Upper lobe of left lung (tissue), 6 donors: ENCODE measurements at regions not wholly inside any gene's neighbourhood (a gene's known extent, or its start where the extent isn't known, plus 50 kb on each side); places are given as distances from the start of the nearest gene placed in this dataset.

ENCODE experiments used
- ATAC-seq, 2 donors: fragments of 200-7000 bp; cut with Tn5 transposase; one replicate each; pipeline ENCODE4 v1.9.1; 2022; ENCODE audit warnings: mild to moderate bottlenecking in 2 of 2, moderate library complexity in 2 of 2; ENCODE audit not compliant: low FRiP score in 2 of 2
- DNase-seq, 2 donors: peaks; one replicate each; pipeline ENCODE4 v3.0.0-alpha.2; 2019 to 2020
- H3K27ac ChIP-seq, 4 donors: fragments of 200-600 bp; sonication (generic); one replicate each; pipeline ENCODE4 v1.5.1; 2016 to 2019
- H3K27me3 ChIP-seq, 4 donors: fragments of 200-600 bp; sonication (generic); one replicate each; pipeline ENCODE4 v1.5.1; 2017 to 2019
- H3K36me3 ChIP-seq, 4 donors: fragments of 200-600 bp; sonication (generic); one replicate each; pipeline ENCODE4 v1.5.1; 2016 to 2019
- H3K4me1 ChIP-seq, 4 donors: fragments of 200-600 bp; sonication (generic); one replicate each; pipeline ENCODE4 v1.5.1; 2018 to 2019
- H3K4me3 ChIP-seq, 4 donors: fragments of 200-600 bp; sonication (generic); one replicate each; pipeline ENCODE4 v1.5.1; 2017 to 2019; ENCODE audit warnings: mild to moderate bottlenecking in 2 of 4, moderate library complexity in 1 of 4
- H3K9me3 ChIP-seq, 4 donors: fragments of 200-600 bp; sonication (generic); one replicate each; pipeline ENCODE4 v1.5.1; 2018 to 2019
- EP300 ChIP-seq, 4 donors: sonication (generic); formaldehyde crosslinking; IDR thresholded peaks; one replicate each; pipeline ENCODE4 v1.5.1; 2017; ENCODE audit warnings: antibody characterized with exemption in 4 of 4, control low read depth in 2 of 4
- POLR2A ChIP-seq, 4 donors: fragments of 450-650 bp; IDR thresholded peaks; one replicate each; pipeline ENCODE4 v1.5.1; 2016 to 2017; ENCODE audit warnings: antibody characterized with exemption in 4 of 4, mild to moderate bottlenecking in 2 of 4
- POLR2AphosphoS5 ChIP-seq, 2 donors: sonication (generic); formaldehyde crosslinking; IDR thresholded peaks; one replicate each; pipeline ENCODE4 v1.5.1; 2017; ENCODE audit warnings: antibody characterized with exemption in 2 of 2
- WGBS, 2 donors: methylation state at CpG; one replicate each; pipeline ENCODE4 v1.1.5; 2017 to 2018; 5-methylcytosine and 5-hydroxymethylcytosine counted together
- TF ChIP-seq, protein P1 (sequence below), 6 experiments: fragments of 450-650 bp in 4 of 6; fragments of 200-600 bp in 2 of 6; sonication (generic) in 2 of 6; IDR thresholded peaks; one replicate each; pipeline ENCODE4 v1.5.1; 2016 to 2019; ENCODE audit warnings: antibody characterized with exemption in 6 of 6
- donor health status: DM: no; HTN: no; CAD: no; lungs with moderate emphysema.
- donor health status: DM: no; HTN: yes; CAD: no; lungs with severe emphysema.

DNA sequence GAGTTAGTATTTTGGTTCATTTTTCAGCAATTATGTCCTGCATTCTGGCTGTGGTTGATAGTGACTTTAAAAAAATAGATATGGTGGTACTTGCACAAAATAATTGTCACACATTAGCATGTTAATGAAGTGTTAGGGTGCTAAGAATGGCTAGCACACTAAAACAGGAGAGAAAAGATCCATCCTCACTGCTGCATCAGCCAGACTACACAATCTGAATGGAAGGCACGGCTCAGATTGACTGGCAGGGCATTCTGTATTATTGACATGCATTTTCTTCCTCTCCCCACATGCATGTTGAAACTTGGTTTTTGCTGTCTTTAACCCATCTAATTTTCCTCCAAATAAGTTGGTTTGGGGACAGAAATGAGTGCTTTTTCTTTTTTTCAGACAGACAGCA, 306.3 kb downstream of the PRL start:
- Histone ChIP-seq H3K27me3 (no peaks in the 10 kb centered on the region), H3K36me3 (no peaks in the 10 kb centered on the region), H3K27ac (no peak overlapping the region), H3K4me1 (peaks cover 6 to 24% (median 16%) of the 10 kb centered on the region in 4 donors), H3K4me3 (no peak overlapping the region), H3K9me3 (no peaks in the 10 kb centered on the region)
- WGBS, 2 donors, result 68 to 89% methylated on average over 1 of the region's 1 CpG
- no peak for DNase-seq
- ATAC-seq, result no peak
- TF ChIP-seq, protein P1, sequence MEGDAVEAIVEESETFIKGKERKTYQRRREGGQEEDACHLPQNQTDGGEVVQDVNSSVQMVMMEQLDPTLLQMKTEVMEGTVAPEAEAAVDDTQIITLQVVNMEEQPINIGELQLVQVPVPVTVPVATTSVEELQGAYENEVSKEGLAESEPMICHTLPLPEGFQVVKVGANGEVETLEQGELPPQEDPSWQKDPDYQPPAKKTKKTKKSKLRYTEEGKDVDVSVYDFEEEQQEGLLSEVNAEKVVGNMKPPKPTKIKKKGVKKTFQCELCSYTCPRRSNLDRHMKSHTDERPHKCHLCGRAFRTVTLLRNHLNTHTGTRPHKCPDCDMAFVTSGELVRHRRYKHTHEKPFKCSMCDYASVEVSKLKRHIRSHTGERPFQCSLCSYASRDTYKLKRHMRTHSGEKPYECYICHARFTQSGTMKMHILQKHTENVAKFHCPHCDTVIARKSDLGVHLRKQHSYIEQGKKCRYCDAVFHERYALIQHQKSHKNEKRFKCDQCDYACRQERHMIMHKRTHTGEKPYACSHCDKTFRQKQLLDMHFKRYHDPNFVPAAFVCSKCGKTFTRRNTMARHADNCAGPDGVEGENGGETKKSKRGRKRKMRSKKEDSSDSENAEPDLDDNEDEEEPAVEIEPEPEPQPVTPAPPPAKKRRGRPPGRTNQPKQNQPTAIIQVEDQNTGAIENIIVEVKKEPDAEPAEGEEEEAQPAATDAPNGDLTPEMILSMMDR (IDR thresholded peaks at IDR 0.05), result no peak
- no peak for TF ChIP-seq POLR2AphosphoS5 (IDR thresholded peaks at IDR 0.05)
- TF ChIP-seq EP300 (IDR thresholded peaks at IDR 0.05), result no peak
- no peak for TF ChIP-seq POLR2A (IDR thresholded peaks at IDR 0.05)

DNA sequence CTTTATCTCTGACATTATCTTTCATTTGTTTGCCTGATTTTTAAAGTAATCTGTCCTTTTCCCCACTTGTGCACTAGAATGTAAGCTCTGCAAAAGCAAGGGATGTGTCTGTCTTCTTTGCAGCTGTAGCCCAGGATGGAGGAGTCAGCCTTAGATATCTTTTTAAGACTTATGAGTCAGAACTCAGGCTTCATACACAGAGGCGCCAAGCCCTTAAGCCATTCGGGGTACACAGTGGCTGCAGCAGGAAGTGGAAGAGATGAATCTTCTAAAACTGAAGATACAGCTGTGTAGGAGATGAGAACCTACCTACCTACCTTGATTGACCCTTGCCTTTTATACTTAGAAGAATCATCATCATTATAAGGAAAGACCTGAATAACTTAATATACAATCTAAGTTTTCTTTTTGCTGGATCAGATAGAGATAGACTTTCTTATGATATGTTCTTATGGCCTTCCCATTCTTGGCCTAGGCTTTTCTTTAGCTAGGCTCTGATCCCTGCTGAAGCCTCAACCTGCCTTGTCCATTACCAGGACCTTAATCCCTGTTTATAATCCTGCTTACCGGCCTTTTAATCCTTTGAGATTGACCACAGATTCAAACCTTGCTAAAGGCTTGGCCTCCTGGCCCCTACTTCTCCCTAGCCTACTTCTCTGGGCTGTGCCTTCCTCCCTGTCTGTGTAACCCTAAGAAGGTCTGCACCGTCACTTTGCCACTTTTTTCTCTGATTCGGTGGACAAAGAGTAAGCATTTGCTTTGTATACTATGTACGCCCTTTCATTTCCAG, 304.5 kb downstream of the PRL start:
- no peak for DNase-seq
- Histone ChIP-seq H3K4me3 (no peak overlapping the region), H3K4me1 (peaks cover 0 to 18% (median 4%) of the 10 kb centered on the region in 4 donors), H3K27ac (no peak overlapping the region), H3K36me3 (no peaks in the 10 kb centered on the region), H3K27me3 (no peaks in the 10 kb centered on the region), H3K9me3 (no peaks in the 10 kb centered on the region)
- TF ChIP-seq POLR2AphosphoS5 (IDR thresholded peaks at IDR 0.05) (no peak), EP300 (IDR thresholded peaks at IDR 0.05) (no peak), POLR2A (IDR thresholded peaks at IDR 0.05) (no peak)
- TF ChIP-seq, protein P1 (IDR thresholded peaks at IDR 0.05), result no peak
- ATAC-seq, result peak in 1 of 2 donors; percentile 42
- WGBS, 2 donors, result 77 to 83% methylated on average over 6 of the region's 6 CpGs

DNA sequence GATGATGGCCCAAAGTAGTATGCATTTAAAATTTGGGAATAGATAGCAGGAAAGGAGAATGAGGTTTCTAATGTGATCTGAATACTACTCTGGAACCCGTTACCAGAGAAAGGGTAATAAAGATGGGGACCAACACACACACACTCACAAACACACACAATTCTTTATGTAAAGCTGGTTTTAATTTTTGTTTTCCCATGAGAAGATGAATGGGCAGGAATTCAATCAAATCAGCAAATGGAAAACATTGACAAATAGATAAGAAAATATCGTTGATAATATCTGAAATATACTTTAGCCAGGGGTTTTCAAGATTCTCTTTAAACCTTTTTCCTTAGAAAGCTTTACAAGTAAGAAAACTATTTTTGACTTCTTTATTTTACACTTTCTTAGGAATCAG, 303.0 kb downstream of the PRL start:
- H3K27me3 ChIP-seq, result no peaks in the 10 kb centered on the region
- no peak overlapping the region for H3K27ac ChIP-seq
- H3K9me3 ChIP-seq, result no peaks in the 10 kb centered on the region
- WGBS, 2 donors, result 80 to 86% methylated on average over 2 of the region's 2 CpGs
- no peak for ATAC-seq
- no peak for DNase-seq
- H3K4me3 ChIP-seq, result no peak overlapping the region
- TF ChIP-seq POLR2AphosphoS5 (IDR thresholded peaks at IDR 0.05) (no peak), POLR2A (IDR thresholded peaks at IDR 0.05) (no peak), EP300 (IDR thresholded peaks at IDR 0.05) (no peak)
- TF ChIP-seq, protein P1 (IDR thresholded peaks at IDR 0.05), result no peak
- peaks cover 0 to 14% (median 4%) of the 10 kb centered on the region in 4 donors for H3K4me1 ChIP-seq
- H3K36me3 ChIP-seq, result no peaks in the 10 kb centered on the region

DNA sequence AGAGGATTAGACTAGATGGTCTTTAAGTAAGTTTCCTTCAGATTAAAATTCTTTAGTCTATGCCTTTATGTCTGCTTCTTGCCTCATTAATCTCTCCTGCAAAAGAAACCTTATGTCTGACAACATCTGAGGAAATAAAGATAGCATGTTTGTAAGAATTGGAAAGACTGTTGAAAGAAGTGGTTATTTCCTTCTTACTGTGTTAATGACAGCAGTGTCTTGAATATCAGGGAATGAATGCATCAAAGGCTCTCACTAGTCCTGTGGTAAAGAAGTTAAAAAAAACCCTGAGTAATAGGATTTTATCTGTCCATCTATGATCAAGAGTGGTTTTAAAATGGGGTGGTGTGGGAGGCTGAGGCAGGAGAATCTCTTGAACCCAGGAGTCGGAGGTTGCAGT, 302.0 kb downstream of the PRL start:
- H3K27me3 ChIP-seq, result no peaks in the 10 kb centered on the region
- H3K4me3 ChIP-seq, result no peak overlapping the region
- ATAC-seq (no peak), DNase-seq (no peak)
- H3K36me3 ChIP-seq, result no peaks in the 10 kb centered on the region
- no peak for TF ChIP-seq EP300 (IDR thresholded peaks at IDR 0.05)
- no peaks in the 10 kb centered on the region for H3K9me3 ChIP-seq
- WGBS, 2 donors, result 96 to 100% methylated on average over 1 of the region's 1 CpG
- peaks cover 0 to 17% (median 8%) of the 10 kb centered on the region in 4 donors for H3K4me1 ChIP-seq
- H3K27ac ChIP-seq, result no peak overlapping the region

DNA sequence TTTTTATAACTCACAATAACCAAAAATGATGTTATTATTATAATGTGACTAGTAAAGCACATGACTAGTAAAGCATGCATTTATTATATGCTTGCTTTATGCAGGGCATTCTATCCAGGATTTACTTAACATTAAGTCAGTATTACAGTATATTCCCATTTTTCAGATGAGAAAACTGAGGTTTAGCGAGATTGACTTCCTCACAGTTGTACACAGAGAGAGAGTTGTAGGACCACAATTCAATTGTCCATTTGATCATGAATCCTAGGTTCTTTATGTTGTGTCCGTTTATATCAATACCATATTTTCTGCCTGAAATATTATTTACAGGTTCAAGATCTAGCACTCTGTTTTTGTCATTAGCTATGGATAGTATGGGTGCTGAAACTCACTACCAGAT, 301.5 kb downstream of the PRL start:
- Histone ChIP-seq H3K27me3 (no peaks in the 10 kb centered on the region), H3K4me1 (peaks cover 0 to 17% (median 8%) of the 10 kb centered on the region in 4 donors), H3K9me3 (no peaks in the 10 kb centered on the region), H3K4me3 (no peak overlapping the region), H3K27ac (no peak overlapping the region), H3K36me3 (no peaks in the 10 kb centered on the region)
- ATAC-seq (no peak), DNase-seq (no peak)
- 93 to 95% methylated on average over 2 of the region's 2 CpGs for WGBS, 2 donors
- TF ChIP-seq EP300 (IDR thresholded peaks at IDR 0.05) (no peak), POLR2AphosphoS5 (IDR thresholded peaks at IDR 0.05) (no peak), POLR2A (IDR thresholded peaks at IDR 0.05) (no peak)
- TF ChIP-seq, protein P1 (IDR thresholded peaks at IDR 0.05), result no peak
